Endometrium (tissue), 2 donors: ENCODE measurements at regions not wholly inside any gene's neighbourhood (a gene's known extent, or its start where the extent isn't known, plus 50 kb on each side); places are given as distances from the start of the nearest gene placed in this dataset.
"Not testable (repeated sequence)": the region's sequence is repeated elsewhere in the genome, so short reads cannot be mapped to it uniquely, and the experiment has no call there.

Experiments used
- FAIRE-seq: peaks from 2 replicates; lab custom pipeline; 2012; peaks lifted over from hg19 to GRCh38; lab: Jason Lieb, UNC
- donor health status: control.
- donor health status: control.

GRCh38 chr3:59502806-59503205 is 453.0 kb upstream of the CFAP20DC start:
- FAIRE-seq = peak; percentile 79

- FAIRE-seq = no peak
Observed at GRCh38 chr3:59499954-59500353, 450.1 kb upstream of the CFAP20DC start.

GRCh38 chr3:59499000-59499399 is 449.2 kb upstream of the CFAP20DC start:
- no peak for FAIRE-seq

GRCh38 chr3:59496250-59496649 is 446.4 kb upstream of the CFAP20DC start:
- no peak for FAIRE-seq

GRCh38 chr3:59494969-59495368 is 445.1 kb upstream of the CFAP20DC start:
- FAIRE-seq = not testable (repeated sequence)

- FAIRE-seq = no peak
Observed at GRCh38 chr3:59486520-59486919, 436.7 kb upstream of the CFAP20DC start.

- FAIRE-seq = no peak
Observed at GRCh38 chr3:59483191-59483590, 433.4 kb upstream of the CFAP20DC start.

- no peak for FAIRE-seq
Observed at GRCh38 chr3:59482684-59483083, 432.9 kb upstream of the CFAP20DC start.

GRCh38 chr3:59481776-59482400 is 432.1 kb upstream of the CFAP20DC start:
- FAIRE-seq = no peak

GRCh38 chr3:59480486-59480995 is 430.7 kb upstream of the CFAP20DC start:
- FAIRE-seq = no peak

- FAIRE-seq = no peak
Observed at GRCh38 chr3:59473636-59474035, 423.8 kb upstream of the CFAP20DC start.

- FAIRE-seq = no peak
Observed at GRCh38 chr3:59472541-59472940, 422.7 kb upstream of the CFAP20DC start.

- FAIRE-seq = no peak
Observed at GRCh38 chr3:59469948-59470723, 420.3 kb upstream of the CFAP20DC start.

- FAIRE-seq = no peak
Observed at GRCh38 chr3:59467476-59467875, 417.7 kb upstream of the CFAP20DC start.

GRCh38 chr3:59464187-59464586 is 414.4 kb upstream of the CFAP20DC start:
- FAIRE-seq = no peak

- FAIRE-seq = no peak
Observed at GRCh38 chr3:59463253-59463652, 413.4 kb upstream of the CFAP20DC start.

GRCh38 chr3:59460068-59460467 is 410.2 kb upstream of the CFAP20DC start:
- FAIRE-seq = no peak

- no peak for FAIRE-seq
Observed at GRCh38 chr3:59456852-59457485, 407.1 kb upstream of the CFAP20DC start.

GRCh38 chr3:59451800-59452746 is 402.2 kb upstream of the CFAP20DC start:
- no peak for FAIRE-seq

- no peak for FAIRE-seq
Observed at GRCh38 chr3:59450946-59451763, 401.3 kb upstream of the CFAP20DC start.

GRCh38 chr3:59450437-59450836 is 400.6 kb upstream of the CFAP20DC start:
- FAIRE-seq = no peak
